ENCODE measurements at regions not wholly inside any gene's neighbourhood (a gene's known extent, or its start where the extent isn't known, plus 50 kb on each side); places are given as distances from the start of the nearest gene placed in this dataset.
A peak's percentile ranks its signal among the peaks of the same experiment; 100 is the strongest.
"Not testable (repeated sequence)": the region's sequence is repeated elsewhere in the genome, so short reads cannot be mapped to it uniquely, and the experiment has no call there.

DNA sequence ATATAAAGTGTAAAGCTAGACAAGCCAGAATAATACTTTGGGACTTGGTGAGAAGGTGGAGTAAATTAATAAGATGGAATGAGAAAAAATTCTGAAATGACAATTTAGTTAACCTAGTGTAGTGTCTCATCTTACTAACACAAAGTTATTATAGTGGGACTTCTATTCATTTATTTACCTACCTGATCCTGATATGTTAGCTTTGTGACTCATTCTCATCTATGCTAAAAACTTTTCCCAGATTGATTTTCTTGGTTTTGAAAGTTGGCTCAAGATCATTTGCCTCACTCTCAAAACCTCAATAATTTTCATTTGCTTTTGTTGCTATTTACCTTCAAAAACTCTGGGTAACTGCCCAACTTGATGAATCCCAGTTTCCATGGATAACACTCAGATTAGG, 698.6 kb downstream of the SH3BGRL start:
- TF ChIP-seq, protein P1, sequence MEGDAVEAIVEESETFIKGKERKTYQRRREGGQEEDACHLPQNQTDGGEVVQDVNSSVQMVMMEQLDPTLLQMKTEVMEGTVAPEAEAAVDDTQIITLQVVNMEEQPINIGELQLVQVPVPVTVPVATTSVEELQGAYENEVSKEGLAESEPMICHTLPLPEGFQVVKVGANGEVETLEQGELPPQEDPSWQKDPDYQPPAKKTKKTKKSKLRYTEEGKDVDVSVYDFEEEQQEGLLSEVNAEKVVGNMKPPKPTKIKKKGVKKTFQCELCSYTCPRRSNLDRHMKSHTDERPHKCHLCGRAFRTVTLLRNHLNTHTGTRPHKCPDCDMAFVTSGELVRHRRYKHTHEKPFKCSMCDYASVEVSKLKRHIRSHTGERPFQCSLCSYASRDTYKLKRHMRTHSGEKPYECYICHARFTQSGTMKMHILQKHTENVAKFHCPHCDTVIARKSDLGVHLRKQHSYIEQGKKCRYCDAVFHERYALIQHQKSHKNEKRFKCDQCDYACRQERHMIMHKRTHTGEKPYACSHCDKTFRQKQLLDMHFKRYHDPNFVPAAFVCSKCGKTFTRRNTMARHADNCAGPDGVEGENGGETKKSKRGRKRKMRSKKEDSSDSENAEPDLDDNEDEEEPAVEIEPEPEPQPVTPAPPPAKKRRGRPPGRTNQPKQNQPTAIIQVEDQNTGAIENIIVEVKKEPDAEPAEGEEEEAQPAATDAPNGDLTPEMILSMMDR (IDR thresholded peaks at IDR 0.05; ENCODE audit: extremely low read depth, missing control alignments), result no peak
- no peak for DNase-seq (ENCODE audit: low spot score)

DNA sequence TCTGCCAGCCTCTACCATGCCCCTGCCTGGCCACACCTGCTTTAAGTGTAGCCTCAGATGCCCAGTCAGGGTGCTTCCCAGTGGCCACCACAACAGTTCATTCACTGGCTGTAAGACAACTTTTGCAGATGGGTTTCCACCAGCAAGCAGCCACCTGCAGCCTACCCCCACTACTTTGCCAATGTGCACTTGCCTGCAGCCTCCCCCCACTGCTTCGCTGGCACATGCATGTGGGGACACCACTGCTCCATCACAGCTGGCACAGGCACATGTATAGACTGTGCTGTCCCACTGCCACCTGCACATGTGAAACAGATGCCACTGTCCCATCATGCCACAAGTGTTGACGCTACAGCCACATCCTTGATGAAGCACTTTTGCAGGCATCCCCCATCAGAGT, 723.9 kb downstream of the SH3BGRL start:
- TF ChIP-seq, protein P1 (IDR thresholded peaks at IDR 0.05; ENCODE audit: extremely low read depth, missing control alignments), result no peak

DNA sequence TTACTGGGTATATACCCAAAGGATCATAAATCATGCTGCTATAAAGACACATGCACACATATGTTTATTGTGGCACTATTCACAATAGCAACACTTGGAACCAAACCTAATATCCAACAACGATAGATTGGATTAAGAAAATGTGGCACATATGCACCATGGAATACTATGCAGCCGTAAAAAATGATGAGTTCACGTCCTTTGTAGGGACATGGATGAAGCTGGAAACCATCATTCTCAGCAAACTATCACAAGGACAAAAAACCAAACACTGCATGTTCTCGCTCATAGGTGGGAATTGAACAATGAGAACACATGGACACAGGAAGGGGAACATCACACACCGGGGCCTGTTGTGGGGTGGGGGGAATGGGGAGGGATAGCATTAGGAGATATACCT, 744.0 kb downstream of the SH3BGRL start:
- not testable (repeated sequence) for DNase-seq (ENCODE audit: low spot score)

More for the DNA sequence above, 723.9 kb downstream of the SH3BGRL start:
- no peak for DNase-seq (ENCODE audit: low spot score)

DNA sequence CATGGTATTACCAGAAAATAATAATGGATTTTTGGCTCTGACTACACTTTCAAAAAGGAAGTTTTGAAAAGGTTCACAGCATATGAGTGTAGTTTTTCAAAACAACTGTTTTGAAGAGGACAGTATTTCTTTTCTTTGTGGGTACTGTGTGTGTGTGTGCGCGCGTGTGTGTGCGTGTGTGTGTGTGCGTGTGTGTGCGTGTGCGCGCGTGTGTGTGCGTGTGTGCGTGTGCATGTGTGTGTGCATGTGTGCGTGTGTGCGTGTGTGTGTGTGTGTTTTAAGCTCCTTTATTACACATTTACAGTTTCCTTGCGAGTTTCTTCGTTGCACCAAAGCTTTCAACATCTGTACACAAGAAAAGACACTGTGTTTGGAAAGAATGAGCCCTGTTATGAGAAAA, 755.4 kb downstream of the SH3BGRL start:
- no peak for DNase-seq (ENCODE audit: low spot score)
- TF ChIP-seq, protein P1 (IDR thresholded peaks at IDR 0.05; ENCODE audit: extremely low read depth, missing control alignments), result no peak

DNA sequence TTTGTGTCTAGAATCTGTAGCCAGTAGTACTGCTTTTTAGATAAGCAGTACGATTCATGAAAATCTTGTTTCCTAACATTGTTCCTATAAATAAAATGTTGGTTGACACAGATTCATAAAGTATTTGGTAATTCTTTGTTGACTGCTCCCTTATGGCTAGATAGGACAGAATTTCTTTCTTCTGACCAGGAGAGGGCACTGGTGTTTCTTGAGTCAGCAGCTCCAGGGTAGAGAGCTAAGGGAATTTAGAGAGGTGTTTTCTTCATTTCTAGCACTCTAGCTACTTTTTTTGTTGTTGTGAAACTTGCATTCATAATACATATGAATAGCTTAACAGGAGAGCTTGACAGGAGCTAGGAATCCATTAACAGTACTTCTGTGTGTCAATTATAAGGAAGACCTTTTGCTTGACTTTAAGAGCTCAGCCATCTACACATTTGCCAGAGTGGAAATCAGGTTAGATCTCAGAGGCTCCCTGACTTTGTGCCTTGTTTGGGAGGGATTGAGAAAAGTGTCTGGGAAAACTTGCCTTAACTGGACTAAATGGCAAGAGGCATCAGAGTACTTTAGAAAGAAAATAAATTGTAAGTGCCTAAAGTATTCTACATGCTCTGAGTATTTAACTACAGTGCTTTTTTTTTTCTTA, 756.1 kb downstream of the SH3BGRL start:
- DNase-seq (ENCODE audit: low spot score), result peak; percentile 5
- TF ChIP-seq, protein P1 (IDR thresholded peaks at IDR 0.05; ENCODE audit: extremely low read depth, missing control alignments), result no peak

DNA sequence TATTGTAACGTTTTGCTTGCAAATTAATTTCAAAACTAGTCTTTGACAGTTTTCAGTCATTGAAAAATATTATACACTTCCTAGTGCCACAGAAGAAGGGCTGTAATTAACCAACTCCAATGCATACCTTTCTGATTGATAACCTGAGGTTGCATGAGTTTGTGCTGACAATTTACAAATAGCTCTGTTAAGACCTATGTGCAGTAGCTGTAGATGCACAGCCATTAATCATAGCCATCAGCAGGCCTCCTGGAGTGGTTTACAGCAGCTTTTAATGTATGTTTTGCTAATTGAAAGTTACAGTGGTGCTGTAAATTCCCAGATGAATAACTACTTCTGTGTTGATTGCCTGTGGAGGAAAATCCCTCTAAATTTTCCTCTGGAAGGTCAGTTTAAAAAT, 758.1 kb downstream of the SH3BGRL start:
- TF ChIP-seq, protein P1 (IDR thresholded peaks at IDR 0.05; ENCODE audit: extremely low read depth, missing control alignments), result no peak
- no peak for DNase-seq (ENCODE audit: low spot score)

DNA sequence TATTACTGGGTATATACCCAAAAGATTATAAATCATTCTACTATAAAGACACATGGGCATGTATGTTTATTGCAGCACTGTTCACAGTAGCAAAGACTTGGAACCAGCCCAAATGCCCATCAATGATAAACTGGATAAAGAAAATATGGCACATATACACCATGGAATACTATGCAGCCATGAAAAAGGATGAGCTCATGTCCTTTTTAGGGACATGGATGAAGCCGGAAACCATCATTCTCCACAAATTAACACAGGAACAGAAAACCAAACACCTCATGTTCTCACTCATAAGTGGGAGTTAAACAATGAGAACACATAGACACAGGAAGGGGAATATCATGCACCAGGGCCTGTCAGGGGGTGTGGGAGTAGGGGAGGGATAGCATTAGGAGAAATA, 772.5 kb downstream of the SH3BGRL start:
- not testable (repeated sequence) for DNase-seq (ENCODE audit: low spot score)

DNA sequence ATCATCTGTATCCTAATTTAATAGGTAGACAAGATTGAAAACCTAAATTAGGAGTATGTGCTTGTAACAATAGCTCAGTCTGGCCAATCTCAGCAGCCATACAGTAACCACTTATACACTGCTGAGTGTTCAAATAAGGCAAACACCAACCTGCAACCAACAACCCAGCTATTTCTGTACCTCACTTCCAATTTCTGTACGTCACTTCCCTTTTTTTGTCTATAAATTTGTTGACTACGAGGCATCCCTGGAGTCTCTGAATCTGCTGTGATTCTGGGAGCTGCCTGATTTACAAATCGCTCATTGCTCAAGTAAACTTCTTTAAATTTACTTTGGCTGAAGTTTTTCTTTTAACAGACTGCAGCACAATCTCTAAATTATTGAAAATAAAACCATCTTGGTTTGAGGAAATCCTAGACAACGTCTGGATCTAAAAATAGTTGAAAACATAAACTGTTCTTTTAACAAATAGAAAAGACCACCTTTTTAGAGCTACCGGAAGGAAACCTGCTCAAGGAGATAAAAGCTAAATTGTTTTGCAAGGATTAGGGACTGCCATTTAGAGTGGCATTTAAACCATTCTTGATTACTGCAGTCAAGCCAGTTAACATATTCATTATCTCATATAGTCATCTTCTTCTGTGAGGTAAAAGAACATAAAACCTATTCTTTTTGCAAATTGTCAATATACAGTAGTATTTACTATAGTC, 778.1 kb downstream of the SH3BGRL start:
- DNase-seq (ENCODE audit: low spot score), result no peak
- TF ChIP-seq, protein P1 (IDR thresholded peaks at IDR 0.05; ENCODE audit: extremely low read depth, missing control alignments), result no peak

DNA sequence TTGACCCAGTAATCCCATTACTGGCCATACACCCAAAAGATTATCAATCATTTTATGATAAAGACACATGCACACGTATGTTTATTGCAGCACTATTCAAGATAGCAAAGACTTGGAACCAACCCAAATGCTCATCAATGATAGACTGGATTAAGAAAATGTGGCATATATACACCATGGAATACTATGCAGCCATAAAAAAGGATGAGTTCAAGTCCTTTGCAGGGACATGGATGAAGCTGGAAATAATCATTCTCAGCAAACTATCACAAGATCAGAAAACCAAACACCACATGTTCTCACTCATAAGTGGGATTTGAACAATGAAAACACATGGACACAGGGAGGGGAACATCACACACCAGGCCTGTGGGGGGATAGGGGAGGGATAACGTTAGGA, 785.3 kb downstream of the SH3BGRL start:
- not testable (repeated sequence) for DNase-seq (ENCODE audit: low spot score)

Measured in GM20000 (cell line).